ENCODE measurements at regions not wholly inside any gene's neighbourhood (a gene's known extent, or its start where the extent isn't known, plus 50 kb on each side); places are given as distances from the start of the nearest gene placed in this dataset.

DNA sequence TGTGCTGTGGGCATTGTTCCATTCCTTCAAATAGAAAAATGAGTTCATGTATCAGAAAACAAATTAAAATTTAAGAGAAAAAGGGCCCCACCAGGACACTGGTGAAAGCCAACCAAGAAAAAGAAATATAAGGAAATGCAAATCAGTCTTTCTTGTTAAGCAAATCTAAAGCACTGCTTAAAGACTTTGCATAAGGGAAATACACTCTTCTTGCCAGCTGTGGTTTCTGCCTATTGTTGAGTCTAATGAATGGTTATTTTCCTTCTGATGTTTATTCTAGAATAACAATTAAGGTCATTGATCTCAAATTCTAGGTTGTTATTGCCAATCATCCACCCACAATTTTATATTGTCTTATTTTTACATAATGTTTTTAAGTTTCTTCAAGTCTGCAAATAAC, 158.6 kb upstream of the SNX7 start:
- no peak overlapping the region for H3K4me3 ChIP-seq (ENCODE audit: low read depth, low read length)
- no peak for DNase-seq (ENCODE audit: low read depth)
- no peak for TF ChIP-seq CTCF (conservative IDR thresholded peaks at IDR 0.05; ENCODE audit: low read depth, low read length)

GRCh38 chr1:98500324-98500723, 161.2 kb upstream of the SNX7 start:
- no peak overlapping the region for H3K4me3 ChIP-seq (ENCODE audit: low read depth, low read length)
- no peak for DNase-seq (ENCODE audit: low read depth)
- TF ChIP-seq CTCF (conservative IDR thresholded peaks at IDR 0.05; ENCODE audit: low read depth, low read length) = no peak

DNA sequence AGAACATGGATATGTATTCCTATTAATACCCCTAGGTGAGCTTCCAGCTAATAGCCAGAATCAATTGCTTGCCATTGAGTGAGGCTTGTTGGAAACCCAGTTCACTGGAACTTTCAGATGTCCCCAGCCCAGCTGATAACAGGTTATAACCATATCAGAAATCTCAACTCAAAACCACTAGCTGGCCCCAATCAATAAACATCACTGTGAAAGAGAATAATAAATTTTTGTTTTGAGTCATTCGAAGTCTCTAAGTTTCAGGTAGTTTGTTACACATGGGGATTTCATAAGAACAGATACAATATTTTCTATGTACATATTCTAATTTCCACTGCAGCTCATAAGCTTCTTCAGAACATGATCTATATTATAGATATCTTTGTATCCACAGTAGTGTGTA, 162.9 kb upstream of the SNX7 start:
- H3K4me3 ChIP-seq (ENCODE audit: low read depth, low read length) = no peak overlapping the region
- no peak for TF ChIP-seq CTCF (conservative IDR thresholded peaks at IDR 0.05; ENCODE audit: low read depth, low read length)
- no peak for DNase-seq (ENCODE audit: low read depth)

- DNase-seq (ENCODE audit: low read depth) = no peak
- no peak overlapping the region for H3K4me3 ChIP-seq (ENCODE audit: low read depth, low read length)
- no peak for TF ChIP-seq CTCF (conservative IDR thresholded peaks at IDR 0.05; ENCODE audit: low read depth, low read length)
Measured at GRCh38 chr1:98497497-98497896, 164.0 kb upstream of the SNX7 start.

DNA sequence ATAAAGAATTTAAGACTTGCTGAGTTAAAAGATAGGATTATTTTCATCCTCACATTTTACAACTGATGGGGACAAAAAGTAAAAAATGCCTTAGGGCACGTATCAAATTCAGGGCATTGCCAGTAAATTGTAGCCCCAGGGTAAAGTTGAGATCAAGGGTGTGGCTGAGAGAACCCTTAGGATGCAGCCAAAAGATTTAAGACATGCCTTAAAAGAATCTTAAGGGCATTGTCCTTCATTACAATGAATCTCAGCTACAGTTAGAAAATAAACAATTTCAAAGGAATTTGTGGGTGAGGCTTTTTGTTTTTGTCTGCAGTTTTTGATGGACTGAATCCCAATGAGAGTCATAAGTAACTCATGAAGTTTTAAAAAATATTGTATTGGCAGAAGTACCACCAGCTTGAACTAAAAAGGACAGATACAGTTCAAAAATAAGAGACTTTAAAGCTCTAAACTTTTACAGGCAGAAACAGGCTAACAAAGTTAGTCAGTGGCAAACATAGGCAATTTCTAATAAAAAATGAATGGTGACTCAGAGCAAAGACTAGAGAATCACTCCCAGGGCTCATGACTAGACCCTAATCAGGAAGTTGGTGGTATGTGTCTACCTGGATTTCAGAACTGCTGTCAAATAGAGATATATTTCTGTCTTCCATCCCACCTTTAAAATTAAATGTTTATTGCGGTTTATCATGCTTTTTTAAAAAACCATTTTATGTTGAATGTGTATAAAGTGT, 165.1 kb upstream of the SNX7 start:
- no peak for DNase-seq (ENCODE audit: low read depth)
- H3K4me3 ChIP-seq (ENCODE audit: low read depth, low read length) = no peak overlapping the region
- no peak for TF ChIP-seq CTCF (conservative IDR thresholded peaks at IDR 0.05; ENCODE audit: low read depth, low read length)

- DNase-seq (ENCODE audit: low read depth) = no peak
- no peak overlapping the region for H3K4me3 ChIP-seq (ENCODE audit: low read depth, low read length)
- TF ChIP-seq CTCF (conservative IDR thresholded peaks at IDR 0.05; ENCODE audit: low read depth, low read length) = no peak
Measured at GRCh38 chr1:98493469-98493868, 168.1 kb upstream of the SNX7 start.

DNA sequence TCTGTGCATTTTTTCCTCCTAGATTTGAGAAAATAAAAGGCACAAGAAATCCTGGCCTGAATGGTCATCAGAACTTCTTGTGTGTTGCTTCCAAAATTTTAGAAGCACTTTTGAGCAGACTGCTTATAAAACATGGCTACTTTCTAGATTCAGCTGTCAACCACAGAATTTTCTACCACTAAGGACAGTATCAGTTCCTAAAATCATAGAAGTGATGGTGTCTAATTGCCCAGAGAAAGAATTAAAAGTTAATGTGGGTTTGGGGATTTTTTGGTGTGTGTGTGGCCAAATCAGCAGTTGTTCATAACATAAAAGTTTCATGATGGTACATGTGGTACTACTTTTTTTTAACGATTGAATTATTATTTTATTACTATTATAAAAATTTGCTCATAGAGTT, 171.4 kb upstream of the SNX7 start:
- TF ChIP-seq CTCF (conservative IDR thresholded peaks at IDR 0.05; ENCODE audit: low read depth, low read length) = no peak
- no peak overlapping the region for H3K4me3 ChIP-seq (ENCODE audit: low read depth, low read length)
- no peak for DNase-seq (ENCODE audit: low read depth)

Data from epithelial cell of proximal tubule (primary cell).